Astrocyte of the hippocampus (primary cell): ENCODE measurements at regions not wholly inside any gene's neighbourhood (a gene's known extent, or its start where the extent isn't known, plus 50 kb on each side); places are given as distances from the start of the nearest gene placed in this dataset.
A peak's percentile ranks its signal among the peaks of the same experiment; 100 is the strongest.
"Not testable (repeated sequence)": the region's sequence is repeated elsewhere in the genome, so short reads cannot be mapped to it uniquely, and the experiment has no call there.

ENCODE experiments used
- DNase-seq: peaks from one replicate; pipeline ENCODE4 v3.0.0; 2011; ENCODE audit warnings: low read depth, low spot score

- DNase-seq = peak; percentile 14
These were observed 259.6 kb upstream of the PIK3C3 start for GRCh38 chr18:41695441-41695840.

GRCh38 chr18:41693008-41693407 lies 262.0 kb upstream of the PIK3C3 start:
- DNase-seq = no peak

GRCh38 chr18:41690332-41691127 lies 264.5 kb upstream of the PIK3C3 start:
- DNase-seq = no peak

- no peak for DNase-seq
These were observed 267.9 kb upstream of the PIK3C3 start for GRCh38 chr18:41687138-41687537.

GRCh38 chr18:41681138-41681880 lies 273.7 kb upstream of the PIK3C3 start:
- peak; percentile 11 for DNase-seq

- no peak for DNase-seq
These were observed 280.5 kb upstream of the PIK3C3 start for GRCh38 chr18:41674506-41674905.

GRCh38 chr18:41666231-41666630 lies 288.8 kb upstream of the PIK3C3 start:
- no peak for DNase-seq

- no peak for DNase-seq
These were observed 289.8 kb upstream of the PIK3C3 start for GRCh38 chr18:41665210-41665609.

GRCh38 chr18:41660654-41661053 lies 294.4 kb upstream of the PIK3C3 start:
- peak; percentile 3 for DNase-seq

- no peak for DNase-seq
These were observed 295.4 kb upstream of the PIK3C3 start for GRCh38 chr18:41659438-41660130.

- DNase-seq = no peak
These were observed 297.8 kb upstream of the PIK3C3 start for GRCh38 chr18:41657189-41657588.

GRCh38 chr18:41655074-41655473 lies 300.0 kb upstream of the PIK3C3 start:
- no peak for DNase-seq

GRCh38 chr18:41647914-41648313 lies 307.1 kb upstream of the PIK3C3 start:
- DNase-seq = no peak

- no peak for DNase-seq
These were observed 308.0 kb upstream of the PIK3C3 start for GRCh38 chr18:41646915-41647620.

- DNase-seq = no peak
These were observed 309.3 kb upstream of the PIK3C3 start for GRCh38 chr18:41645589-41646360.

GRCh38 chr18:41644466-41644865 lies 310.6 kb upstream of the PIK3C3 start:
- DNase-seq = no peak

- no peak for DNase-seq
These were observed 311.6 kb upstream of the PIK3C3 start for GRCh38 chr18:41643427-41643826.

- DNase-seq = no peak
These were observed 312.3 kb upstream of the PIK3C3 start for GRCh38 chr18:41642756-41643155.

- DNase-seq = no peak
These were observed 315.8 kb upstream of the PIK3C3 start for GRCh38 chr18:41639218-41639617.

GRCh38 chr18:41631723-41632285 lies 323.2 kb upstream of the PIK3C3 start:
- not testable (repeated sequence) for DNase-seq
